OCI-LY3 (cell line): ENCODE measurements at regions not wholly inside any gene's neighbourhood (a gene's known extent, or its start where the extent isn't known, plus 50 kb on each side); places are given as distances from the start of the nearest gene placed in this dataset.

Experiments
- CTCF ChIP-seq: fragments of 200-600, 300-600 bp; sonication (generic); IDR thresholded peaks from 2 replicates; pipeline ENCODE4 v1.5.1; 2014; ENCODE audit warnings: antibody characterized with exemption, low read length, low read depth
- EZH2phosphoT487 ChIP-seq: fragments of 200-600 bp; shearing (Covaris generic); IDR thresholded peaks from 2 replicates; pipeline ENCODE4 v1.6.1; 2018; ENCODE audit warnings: antibody characterized with exemption, mixed run types, low read depth

GRCh38 chr4:151841107-151841506 is 80.3 kb upstream of the GATB start:
- no peak for TF ChIP-seq CTCF
- TF ChIP-seq EZH2phosphoT487, result no peak
